Neural cell (in vitro differentiated cells): ENCODE measurements at regions not wholly inside any gene's neighbourhood (a gene's known extent, or its start where the extent isn't known, plus 50 kb on each side); places are given as distances from the start of the nearest gene placed in this dataset.

Experiments
- H2AFZ ChIP-seq: fragments of 200-600, 300-800 bp; sonication (generic), shearing (Covaris generic); 2 replicates; pipeline ENCODE4 v1.6.0; 2014; ENCODE audit warnings: low read depth, mild to moderate bottlenecking, antibody characterized with exemption, low read length, moderate library complexity
- H3F3A ChIP-seq: fragments of 200-600 bp; shearing (Covaris generic); 2 replicates; pipeline ENCODE4 v1.6.1; 2016; ENCODE audit warnings: mild to moderate bottlenecking, moderate library complexity, mixed read lengths, antibody characterized with exemption, low read length; ENCODE audit not compliant: insufficient read depth, poor library complexity, severe bottlenecking
- H3K27ac ChIP-seq: fragments of 200-600, 300-800 bp; sonication (generic), shearing (Covaris generic); 2 replicates; pipeline ENCODE4 v1.5.1; 2014; ENCODE audit warnings: mild to moderate bottlenecking, low read length, moderate library complexity
- H3K27me3 ChIP-seq: fragments of 300-800, 200-600 bp; sonication (generic), shearing (Covaris generic); 2 replicates; pipeline ENCODE4 v1.6.0; 2014; ENCODE audit warnings: mild to moderate bottlenecking, low read depth, low read length, moderate library complexity; ENCODE audit not compliant: insufficient read depth
- H3K36me3 ChIP-seq: fragments of 300-800, 200-600 bp; sonication (generic), shearing (Covaris generic); 2 replicates; pipeline ENCODE4 v1.5.1; 2014; ENCODE audit warnings: mild to moderate bottlenecking, antibody characterized with exemption, low read length, moderate library complexity; ENCODE audit not compliant: insufficient read depth
- H3K4me2 ChIP-seq: fragments of 300-800, 200-600 bp; sonication (generic), shearing (Covaris generic); 2 replicates; pipeline ENCODE4 v1.6.0; 2014; ENCODE audit warnings: mild to moderate bottlenecking, low read length
- H3K4me3 ChIP-seq: fragments of 300-800, 200-600 bp; sonication (generic), shearing (Covaris generic); 2 replicates; pipeline ENCODE4 v1.5.1; 2014; ENCODE audit warnings: mild to moderate bottlenecking, low read length, moderate library complexity
- H3K79me2 ChIP-seq: fragments of 200-600 bp; shearing (Covaris generic); replicated peaks from 2 replicates; pipeline ENCODE4 v1.6.0; 2014; ENCODE audit warnings: mild to moderate bottlenecking, low read length, moderate library complexity; ENCODE audit not compliant: insufficient read depth
- H3K9ac ChIP-seq: fragments of 300-800, 200-600 bp; sonication (generic), shearing (Covaris generic); 2 replicates; pipeline ENCODE4 v1.6.1; 2016; ENCODE audit warnings: mild to moderate bottlenecking, low read length, mixed read lengths
- H3K9me2 ChIP-seq: fragments of 200-600 bp; shearing (Covaris generic); 2 replicates; pipeline ENCODE4 v1.6.1; 2016; ENCODE audit warnings: mild to moderate bottlenecking, low read length, mixed read lengths; ENCODE audit not compliant: insufficient read depth
- H3K9me3 ChIP-seq: fragments of 200-600, 300-800 bp; sonication (generic), shearing (Covaris generic); 2 replicates; pipeline ENCODE4 v1.6.1; 2016; ENCODE audit warnings: mild to moderate bottlenecking, mixed run types, low read length, moderate library complexity, mixed read lengths
- H4K20me1 ChIP-seq: fragments of 200-600 bp; shearing (Covaris generic); 2 replicates; pipeline ENCODE4 v1.6.1; 2016; ENCODE audit warnings: mild to moderate bottlenecking, mixed run types; ENCODE audit not compliant: insufficient read depth
- EP300 ChIP-seq: fragments of 450-650 bp; conservative IDR thresholded peaks from 2 replicates; pipeline ENCODE4 v1.6.1; 2014; ENCODE audit warnings: antibody characterized with exemption, mild to moderate bottlenecking, moderate library complexity; ENCODE audit not compliant: poor library complexity, severe bottlenecking
- EZH2 ChIP-seq: fragments of 200-600, 300-800 bp; shearing (Covaris generic), sonication (generic); IDR thresholded peaks from 2 replicates; pipeline ENCODE4 v1.6.1; 2014; ENCODE audit warnings: antibody characterized with exemption, low read length, borderline replicate concordance, mild to moderate bottlenecking; ENCODE audit not compliant: insufficient read depth, poor library complexity, severe bottlenecking
- MXI1 ChIP-seq: fragments of 450-650 bp; conservative IDR thresholded peaks from 2 replicates; pipeline ENCODE4 v1.6.1; 2014; ENCODE audit warnings: antibody characterized with exemption, mild to moderate bottlenecking; ENCODE audit not compliant: poor library complexity, severe bottlenecking
- POLR2AphosphoS5 ChIP-seq: IDR thresholded peaks from 2 replicates; pipeline ENCODE4 v1.6.1; 2012
- RAD21 ChIP-seq: fragments of 450-650 bp; conservative IDR thresholded peaks from 2 replicates; pipeline ENCODE4 v1.6.1; 2014; ENCODE audit warnings: antibody characterized with exemption, mild to moderate bottlenecking, moderate library complexity
- SMC3 ChIP-seq: fragments of 450-650 bp; conservative IDR thresholded peaks from 2 replicates; pipeline ENCODE4 v1.6.1; 2014; ENCODE audit warnings: antibody characterized with exemption, mild to moderate bottlenecking, moderate library complexity; ENCODE audit not compliant: poor library complexity
- TAF1 ChIP-seq: IDR thresholded peaks from 2 replicates; pipeline ENCODE4 v1.6.1; 2012; ENCODE audit warnings: low read depth
- TF ChIP-seq, protein P1 (sequence below): fragments of 450-650 bp; IDR thresholded peaks from 2 replicates; pipeline ENCODE4 v1.5.1; 2014; ENCODE audit warnings: antibody characterized with exemption, mild to moderate bottlenecking, moderate library complexity; ENCODE audit not compliant: poor library complexity, severe bottlenecking
- TF ChIP-seq, protein P2 (sequence below): IDR thresholded peaks from 2 replicates; pipeline ENCODE4 v1.6.1; 2012; ENCODE audit warnings: borderline replicate concordance

DNA sequence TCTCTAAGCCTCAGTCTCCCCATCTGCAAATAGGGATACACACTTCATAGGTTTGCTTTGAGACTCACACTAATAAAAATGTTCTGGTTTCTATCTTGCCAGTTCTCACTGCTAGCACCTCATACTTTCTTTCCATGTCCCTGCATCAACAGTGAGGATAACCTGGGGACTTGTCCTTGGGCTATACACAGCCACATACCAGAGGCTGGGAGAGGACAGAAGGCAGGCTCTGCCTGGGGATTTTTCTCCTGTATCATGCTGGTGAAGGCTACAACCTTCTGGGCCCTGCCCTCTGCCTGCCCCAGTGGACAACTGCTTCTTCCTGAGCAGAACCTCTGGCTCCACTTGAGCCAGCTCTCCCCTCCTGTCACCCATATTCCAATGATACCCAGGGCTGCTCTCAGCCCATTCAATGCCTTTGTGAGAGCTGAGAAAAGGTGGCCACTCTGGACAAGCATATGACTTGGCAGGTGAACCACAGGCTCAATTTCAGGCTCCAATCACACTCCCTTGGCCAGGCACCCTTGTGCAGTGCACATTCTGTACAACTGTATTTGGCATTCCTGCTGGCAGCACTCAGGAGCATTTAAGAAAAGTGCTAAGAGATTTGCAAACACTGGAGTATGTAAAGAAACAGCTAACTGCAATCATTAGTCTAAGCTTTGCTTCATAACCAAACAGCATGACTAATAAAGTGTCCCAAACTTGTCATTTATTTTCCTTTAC lies 135.8 kb upstream of the VRK1 start:
- Histone ChIP-seq H3K9me2 (no peaks in the 10 kb centered on the region), H3F3A (no peaks in the 10 kb centered on the region), H3K79me2 (no peaks in the 10 kb centered on the region), H3K27me3 (no peaks in the 10 kb centered on the region), H3K36me3 (no peaks in the 10 kb centered on the region), H3K4me3 (no peak overlapping the region), H3K27ac (no peak overlapping the region), H2AFZ (no peak overlapping the region), H3K4me2 (no peak overlapping the region), H4K20me1 (no peaks in the 10 kb centered on the region), H3K9me3 (peaks cover 5% of the 10 kb centered on the region), H3K9ac (no peak overlapping the region)
- TF ChIP-seq, protein P1, sequence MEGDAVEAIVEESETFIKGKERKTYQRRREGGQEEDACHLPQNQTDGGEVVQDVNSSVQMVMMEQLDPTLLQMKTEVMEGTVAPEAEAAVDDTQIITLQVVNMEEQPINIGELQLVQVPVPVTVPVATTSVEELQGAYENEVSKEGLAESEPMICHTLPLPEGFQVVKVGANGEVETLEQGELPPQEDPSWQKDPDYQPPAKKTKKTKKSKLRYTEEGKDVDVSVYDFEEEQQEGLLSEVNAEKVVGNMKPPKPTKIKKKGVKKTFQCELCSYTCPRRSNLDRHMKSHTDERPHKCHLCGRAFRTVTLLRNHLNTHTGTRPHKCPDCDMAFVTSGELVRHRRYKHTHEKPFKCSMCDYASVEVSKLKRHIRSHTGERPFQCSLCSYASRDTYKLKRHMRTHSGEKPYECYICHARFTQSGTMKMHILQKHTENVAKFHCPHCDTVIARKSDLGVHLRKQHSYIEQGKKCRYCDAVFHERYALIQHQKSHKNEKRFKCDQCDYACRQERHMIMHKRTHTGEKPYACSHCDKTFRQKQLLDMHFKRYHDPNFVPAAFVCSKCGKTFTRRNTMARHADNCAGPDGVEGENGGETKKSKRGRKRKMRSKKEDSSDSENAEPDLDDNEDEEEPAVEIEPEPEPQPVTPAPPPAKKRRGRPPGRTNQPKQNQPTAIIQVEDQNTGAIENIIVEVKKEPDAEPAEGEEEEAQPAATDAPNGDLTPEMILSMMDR: no peak
- TF ChIP-seq RAD21 (no peak), EP300 (no peak), MXI1 (no peak), TAF1 (no peak), EZH2 (no peak), SMC3 (no peak), POLR2AphosphoS5 (no peak)
- TF ChIP-seq, protein P2, sequence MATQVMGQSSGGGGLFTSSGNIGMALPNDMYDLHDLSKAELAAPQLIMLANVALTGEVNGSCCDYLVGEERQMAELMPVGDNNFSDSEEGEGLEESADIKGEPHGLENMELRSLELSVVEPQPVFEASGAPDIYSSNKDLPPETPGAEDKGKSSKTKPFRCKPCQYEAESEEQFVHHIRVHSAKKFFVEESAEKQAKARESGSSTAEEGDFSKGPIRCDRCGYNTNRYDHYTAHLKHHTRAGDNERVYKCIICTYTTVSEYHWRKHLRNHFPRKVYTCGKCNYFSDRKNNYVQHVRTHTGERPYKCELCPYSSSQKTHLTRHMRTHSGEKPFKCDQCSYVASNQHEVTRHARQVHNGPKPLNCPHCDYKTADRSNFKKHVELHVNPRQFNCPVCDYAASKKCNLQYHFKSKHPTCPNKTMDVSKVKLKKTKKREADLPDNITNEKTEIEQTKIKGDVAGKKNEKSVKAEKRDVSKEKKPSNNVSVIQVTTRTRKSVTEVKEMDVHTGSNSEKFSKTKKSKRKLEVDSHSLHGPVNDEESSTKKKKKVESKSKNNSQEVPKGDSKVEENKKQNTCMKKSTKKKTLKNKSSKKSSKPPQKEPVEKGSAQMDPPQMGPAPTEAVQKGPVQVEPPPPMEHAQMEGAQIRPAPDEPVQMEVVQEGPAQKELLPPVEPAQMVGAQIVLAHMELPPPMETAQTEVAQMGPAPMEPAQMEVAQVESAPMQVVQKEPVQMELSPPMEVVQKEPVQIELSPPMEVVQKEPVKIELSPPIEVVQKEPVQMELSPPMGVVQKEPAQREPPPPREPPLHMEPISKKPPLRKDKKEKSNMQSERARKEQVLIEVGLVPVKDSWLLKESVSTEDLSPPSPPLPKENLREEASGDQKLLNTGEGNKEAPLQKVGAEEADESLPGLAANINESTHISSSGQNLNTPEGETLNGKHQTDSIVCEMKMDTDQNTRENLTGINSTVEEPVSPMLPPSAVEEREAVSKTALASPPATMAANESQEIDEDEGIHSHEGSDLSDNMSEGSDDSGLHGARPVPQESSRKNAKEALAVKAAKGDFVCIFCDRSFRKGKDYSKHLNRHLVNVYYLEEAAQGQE: no peak

DNA sequence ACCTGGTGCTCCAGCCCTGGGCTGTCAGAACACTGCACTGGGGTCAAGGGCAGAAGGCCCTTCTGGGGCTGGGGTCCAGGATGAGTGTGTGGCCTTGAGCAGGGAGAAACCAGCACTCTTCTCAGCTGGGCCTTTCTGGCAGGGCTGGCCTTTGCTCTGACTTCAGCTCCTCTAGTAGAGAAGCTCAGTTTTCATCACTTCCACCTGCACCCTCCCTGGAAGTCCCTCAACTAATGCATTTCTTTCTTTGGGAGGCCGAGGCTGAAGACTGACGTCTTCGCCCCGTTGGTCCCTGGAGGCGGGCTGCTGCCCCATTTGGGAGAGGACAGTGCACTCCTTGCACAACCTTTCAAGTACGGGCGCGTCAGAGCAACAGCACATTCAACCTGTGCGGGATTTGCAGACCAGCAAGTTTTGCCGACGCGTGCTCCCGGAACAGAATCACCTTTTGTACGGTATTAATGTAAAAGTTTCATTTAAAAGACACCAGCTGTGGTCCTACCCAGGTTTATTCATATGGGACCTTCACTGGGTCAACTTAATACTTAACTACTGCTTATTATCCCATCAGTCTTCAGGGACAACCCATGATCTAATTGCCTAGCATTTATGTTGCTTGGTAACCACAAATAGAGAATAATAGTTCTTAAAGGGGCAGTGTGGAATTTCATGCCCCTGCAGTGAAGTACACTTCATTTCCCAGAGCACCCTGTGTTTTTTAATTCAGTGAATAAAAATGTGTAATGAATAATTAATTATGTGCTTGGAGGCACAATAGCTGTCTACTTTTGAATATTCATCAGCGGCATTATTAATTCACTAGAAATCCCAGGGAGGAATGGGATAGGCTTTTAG lies 134.8 kb upstream of the VRK1 start:
- H3K4me3 ChIP-seq: peak overlapping the region; percentile 22
- peak overlapping the region; percentile 40 for H3K27ac ChIP-seq
- H3K27me3 ChIP-seq: no peaks in the 10 kb centered on the region

More for the DNA sequence above, 134.8 kb upstream of the VRK1 start:
- Histone ChIP-seq H4K20me1 (no peaks in the 10 kb centered on the region), H3K9ac (no peak overlapping the region), H3F3A (no peaks in the 10 kb centered on the region), H3K9me3 (peaks cover 2% of the 10 kb centered on the region), H3K79me2 (no peaks in the 10 kb centered on the region), H2AFZ (no peak overlapping the region), H3K9me2 (no peaks in the 10 kb centered on the region), H3K4me2 (peak overlapping the region; percentile 42), H3K36me3 (no peaks in the 10 kb centered on the region)
- no peak for TF ChIP-seq SMC3
- TF ChIP-seq POLR2AphosphoS5: peak; percentile 15
